Heart left ventricle (tissue), 16 donors: ENCODE measurements at regions not wholly inside any gene's neighbourhood (a gene's known extent, or its start where the extent isn't known, plus 50 kb on each side); places are given as distances from the start of the nearest gene placed in this dataset.

ENCODE experiments used
- ATAC-seq, 4 donors: fragments of 200-7000 bp; cut with Tn5 transposase; one replicate each; pipeline ENCODE4 v1.9.1; 2020 to 2022; ENCODE audit warnings: moderate library complexity in 4 of 4, mild to moderate bottlenecking in 3 of 4, moderate number of reproducible peaks in 1 of 4
- DNase-seq, 5 donors: peaks; one replicate each; pipeline ENCODE4 v3.0.0-alpha.2; 2020
- H3K27ac ChIP-seq, 12 donors: fragments of 200-600 bp; sonication (generic) in 4 of 12; one replicate each; pipeline versions ENCODE4 v1.5.0 to v1.8.0; 2016 to 2022; ENCODE audit warnings: mild to moderate bottlenecking in 2 of 12
- H3K27me3 ChIP-seq, 9 donors: fragments of 200-600 bp; sonication (generic) in 2 of 9; one replicate each; pipeline versions ENCODE4 v1.5.1 to v1.8.0; 2016 to 2022; ENCODE audit warnings: mild to moderate bottlenecking in 3 of 9
- H3K36me3 ChIP-seq, 9 donors: fragments of 200-600 bp; sonication (generic) in 2 of 9; one replicate each; pipeline versions ENCODE4 v1.5.0 to v1.8.0; 2018 to 2022; ENCODE audit warnings: mild to moderate bottlenecking in 2 of 9
- H3K4me1 ChIP-seq, 12 donors: fragments of 200-600 bp; sonication (generic) in 4 of 12; one replicate each; pipeline versions ENCODE4 v1.5.0 to v1.8.0; 2016 to 2022; ENCODE audit warnings: mild to moderate bottlenecking in 3 of 12
- H3K4me3 ChIP-seq, 12 donors: fragments of 200-600 bp; sonication (generic) in 4 of 12; one replicate each; pipeline versions ENCODE4 v1.5.0 to v1.8.0; 2017 to 2022; ENCODE audit warnings: mild to moderate bottlenecking in 9 of 12, moderate library complexity in 4 of 12
- H3K9me3 ChIP-seq, 12 donors: fragments of 200-600 bp; sonication (generic) in 4 of 12; one replicate each; pipeline versions ENCODE4 v1.5.0 to v1.8.0; 2016 to 2022; ENCODE audit warnings: mild to moderate bottlenecking in 1 of 12
- CTCF ChIP-seq, 12 donors: fragments of 200-600 bp; sonication (generic) in 4 of 12; IDR thresholded peaks; one replicate each; pipeline versions ENCODE4 v1.5.0 to v1.8.0; 2018 to 2022; ENCODE audit warnings: antibody characterized with exemption in 12 of 12, mild to moderate bottlenecking in 5 of 12
- POLR2A ChIP-seq, 2 donors: fragments of 450-650 bp; IDR thresholded peaks; one replicate each; pipeline ENCODE4 v1.6.1; 2017; ENCODE audit warnings: antibody characterized with exemption in 2 of 2, mild to moderate bottlenecking in 2 of 2, moderate library complexity in 2 of 2
- WGBS, 4 donors: extraction: QIAGEN DNeasy Blood & Tissue Kit in 2 of 4; methylation state at CpG; one replicate each; pipeline versions ENCODE4 v1.1.5 to v1.1.7; 2013 to 2018; 5-methylcytosine and 5-hydroxymethylcytosine counted together
- intact Hi-C, 10 donors: fragments of 100-400 bp; cut with DNase I; formaldehyde crosslinking; loops; one replicate each; pipeline versions ENCODE4 v1.11.1 to v1.14.2; 2022
- donor health status: ischemic (EF 13 %, LVEDD 7.1; RV severe dilation, severe dysfunction).
- donor health status: healthy with polysubstance abuse.
- donor health status: DM: no; HTN: yes; CAD: no.
- donor health status: DM: no; HTN: no; CAD: no.
- donor health status: ischemic (EF 25% LVEDD 6.9; RV normal size, moderate dysfunction).
- donor health status: ischemic (EF 25% LVEDD 5.7; RV mildly dilated, moderate dysfunction).
- donor health status: healthy.
- donor health status: DM: yes; HTN: yes; CAD: no.
- donor health status: ischemic (EF 35%, LVEDD 5.7; RV mildly dilated, moderate dysfunction).
- donor health status: nonischemic (EF 11% LVEDD 7.7; RV severe dilation, severe dysfunction).
- donor health status: DM: yes; HTN: yes; CAD: no.
- donor health status: PGD.
- donor health status: ischemic (EF 29% LVEDD 5.4; RV normal size, mild dysfunction).
- donor health status: nonischemic (EF 23%, LVEDD 6.1; RV moderate dilation, normal function).

- no peaks in the 10 kb centered on the region for H3K27me3 ChIP-seq
- TF ChIP-seq POLR2A (IDR thresholded peaks at IDR 0.05) (no peak), CTCF (IDR thresholded peaks at IDR 0.05) (no peak)
- no peak overlapping the region for H3K4me3 ChIP-seq
Observed at GRCh38 chr2:204328373-204328772, 216.9 kb upstream of the PARD3B start.

GRCh38 chr2:204329016-204329415 is 216.3 kb upstream of the PARD3B start:
- Histone ChIP-seq H3K4me1 (peaks cover 0 to 5% (median 0%) of the 10 kb centered on the region in 12 donors), H3K27me3 (no peaks in the 10 kb centered on the region), H3K4me3 (no peak overlapping the region), H3K9me3 (no peaks in the 10 kb centered on the region), H3K36me3 (no peaks in the 10 kb centered on the region), H3K27ac (no peak overlapping the region)
- TF ChIP-seq CTCF (IDR thresholded peaks at IDR 0.05), result no peak
- no peak for TF ChIP-seq POLR2A (IDR thresholded peaks at IDR 0.05)
- ATAC-seq (no peak), DNase-seq (no peak)
- intact Hi-C loops, result loop anchor here in 9 of 10 donors (5.0 to 10.0 kb wide), 10 partner anchors 363 to 1826 kb away; partner anchors contain the start of genes EEF1B2 (in 1 of the 9), NDUFS1 (in 1 of the 9) and NRP2 (in 1 of the 9)
- 92 to 96% (median 93%) methylated on average over 6 of the region's 6 CpGs for WGBS, 4 donors

More at GRCh38 chr2:204328373-204328772, 216.9 kb upstream of the PARD3B start:
- Histone ChIP-seq H3K27ac (no peak overlapping the region), H3K9me3 (no peaks in the 10 kb centered on the region), H3K4me1 (peaks cover 0 to 5% (median 0%) of the 10 kb centered on the region in 12 donors), H3K36me3 (no peaks in the 10 kb centered on the region)
- DNase-seq, result no peak
- intact Hi-C loops, result loop anchor here in 9 of 10 donors (5.0 to 10.0 kb wide), 10 partner anchors 364 to 1826 kb away; partner anchors contain the start of genes EEF1B2 (in 1 of the 9), NDUFS1 (in 1 of the 9) and NRP2 (in 1 of the 9)
- no peak for ATAC-seq
- WGBS, 4 donors, result 84 to 95% (median 92%) methylated on average over 7 of the region's 7 CpGs

- ATAC-seq, result no peak
- 90 to 91% (median 90%) methylated on average over 4 of the region's 4 CpGs for WGBS, 4 donors
- Histone ChIP-seq H3K36me3 (no peaks in the 10 kb centered on the region), H3K4me3 (no peak overlapping the region), H3K9me3 (no peaks in the 10 kb centered on the region), H3K27me3 (no peaks in the 10 kb centered on the region), H3K27ac (no peak overlapping the region), H3K4me1 (peaks cover 0 to 5% (median 0%) of the 10 kb centered on the region in 12 donors)
- no peak for DNase-seq
- TF ChIP-seq POLR2A (IDR thresholded peaks at IDR 0.05) (no peak), CTCF (IDR thresholded peaks at IDR 0.05) (no peak)
- intact Hi-C loops, result loop anchor here in 9 of 10 donors (5.0 to 10.0 kb wide), 10 partner anchors 363 to 1825 kb away; partner anchors contain the start of genes EEF1B2 (in 1 of the 9), NDUFS1 (in 1 of the 9) and NRP2 (in 1 of the 9)
Observed at GRCh38 chr2:204329532-204329931, 215.7 kb upstream of the PARD3B start.

GRCh38 chr2:204331180-204331579 is 214.1 kb upstream of the PARD3B start:
- ATAC-seq (no peak), DNase-seq (no peak)
- Histone ChIP-seq H3K36me3 (no peaks in the 10 kb centered on the region), H3K27ac (no peak overlapping the region), H3K9me3 (no peaks in the 10 kb centered on the region), H3K4me3 (no peak overlapping the region), H3K4me1 (no peaks in the 10 kb centered on the region), H3K27me3 (no peaks in the 10 kb centered on the region)
- intact Hi-C loops, result no loop called here
- 94 to 96% (median 95%) methylated on average over 6 of the region's 6 CpGs for WGBS, 4 donors
- no peak for TF ChIP-seq CTCF (IDR thresholded peaks at IDR 0.05)
